Heart left ventricle (tissue), 13 donors: ENCODE measurements at regions not wholly inside any gene's neighbourhood (a gene's known extent, or its start where the extent isn't known, plus 50 kb on each side); places are given as distances from the start of the nearest gene placed in this dataset.

ENCODE experiments used
- POLR2A ChIP-seq, 2 donors: fragments of 450-650 bp; IDR thresholded peaks; one replicate each; pipeline ENCODE4 v1.6.1; 2017; ENCODE audit warnings: antibody characterized with exemption in 2 of 2, mild to moderate bottlenecking in 2 of 2, moderate library complexity in 2 of 2
- TF ChIP-seq, protein P1 (sequence below), 12 donors: fragments of 200-600 bp; sonication (generic) in 4 of 12; IDR thresholded peaks; one replicate each; pipeline versions ENCODE4 v1.5.0 to v1.8.0; 2018 to 2022; ENCODE audit warnings: antibody characterized with exemption in 12 of 12, mild to moderate bottlenecking in 5 of 12
- donor health status: ischemic (EF 13 %, LVEDD 7.1; RV severe dilation, severe dysfunction).
- donor health status: DM: no; HTN: yes; CAD: no.
- donor health status: DM: no; HTN: no; CAD: no.
- donor health status: ischemic (EF 25% LVEDD 6.9; RV normal size, moderate dysfunction).
- donor health status: ischemic (EF 25% LVEDD 5.7; RV mildly dilated, moderate dysfunction).
- donor health status: ischemic (EF 35%, LVEDD 5.7; RV mildly dilated, moderate dysfunction).
- donor health status: nonischemic (EF 11% LVEDD 7.7; RV severe dilation, severe dysfunction).
- donor health status: DM: yes; HTN: yes; CAD: no.
- donor health status: PGD.
- donor health status: ischemic (EF 29% LVEDD 5.4; RV normal size, mild dysfunction).
- donor health status: nonischemic (EF 23%, LVEDD 6.1; RV moderate dilation, normal function).

DNA sequence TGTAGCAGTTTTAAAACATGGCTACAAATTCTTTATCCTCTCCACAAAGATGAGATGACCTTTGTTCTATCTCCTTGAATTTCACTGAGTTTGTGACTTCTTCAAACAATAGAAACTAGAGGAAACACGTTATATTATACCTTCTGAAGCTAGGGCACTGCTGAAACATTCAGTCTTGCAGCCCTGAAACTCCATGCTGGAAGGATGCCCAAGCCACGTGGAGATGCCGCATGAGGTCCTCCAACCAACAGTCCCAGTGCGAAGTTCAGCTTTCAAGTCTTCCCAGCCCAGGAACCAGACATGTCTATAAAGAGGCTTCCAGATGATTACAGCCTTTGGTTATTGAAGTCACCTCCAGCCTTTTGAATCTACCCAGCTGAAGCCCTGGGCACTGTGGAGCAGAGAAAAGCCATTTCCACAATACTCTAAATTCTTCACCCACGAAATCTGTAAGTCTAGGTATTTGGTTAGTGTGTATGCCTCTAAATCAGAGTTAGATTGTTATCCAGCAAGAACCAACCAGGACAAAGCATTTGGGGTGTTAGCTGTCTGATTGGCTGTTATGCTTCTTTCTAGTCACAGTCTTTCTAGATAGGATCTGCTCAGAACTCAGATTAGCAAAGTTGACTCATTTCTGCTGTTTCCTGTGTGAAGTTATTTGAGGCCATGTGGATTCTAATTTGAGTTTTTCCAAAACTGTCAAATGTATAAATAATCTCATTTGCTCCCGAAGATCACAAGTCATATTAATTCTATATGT lies 186.5 kb upstream of the TMEM72 start:
- TF ChIP-seq, protein P1, sequence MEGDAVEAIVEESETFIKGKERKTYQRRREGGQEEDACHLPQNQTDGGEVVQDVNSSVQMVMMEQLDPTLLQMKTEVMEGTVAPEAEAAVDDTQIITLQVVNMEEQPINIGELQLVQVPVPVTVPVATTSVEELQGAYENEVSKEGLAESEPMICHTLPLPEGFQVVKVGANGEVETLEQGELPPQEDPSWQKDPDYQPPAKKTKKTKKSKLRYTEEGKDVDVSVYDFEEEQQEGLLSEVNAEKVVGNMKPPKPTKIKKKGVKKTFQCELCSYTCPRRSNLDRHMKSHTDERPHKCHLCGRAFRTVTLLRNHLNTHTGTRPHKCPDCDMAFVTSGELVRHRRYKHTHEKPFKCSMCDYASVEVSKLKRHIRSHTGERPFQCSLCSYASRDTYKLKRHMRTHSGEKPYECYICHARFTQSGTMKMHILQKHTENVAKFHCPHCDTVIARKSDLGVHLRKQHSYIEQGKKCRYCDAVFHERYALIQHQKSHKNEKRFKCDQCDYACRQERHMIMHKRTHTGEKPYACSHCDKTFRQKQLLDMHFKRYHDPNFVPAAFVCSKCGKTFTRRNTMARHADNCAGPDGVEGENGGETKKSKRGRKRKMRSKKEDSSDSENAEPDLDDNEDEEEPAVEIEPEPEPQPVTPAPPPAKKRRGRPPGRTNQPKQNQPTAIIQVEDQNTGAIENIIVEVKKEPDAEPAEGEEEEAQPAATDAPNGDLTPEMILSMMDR (IDR thresholded peaks at IDR 0.05), result no peak
- no peak for TF ChIP-seq POLR2A (IDR thresholded peaks at IDR 0.05)
